Coronary artery (tissue), 2 donors: ENCODE measurements at regions not wholly inside any gene's neighbourhood (a gene's known extent, or its start where the extent isn't known, plus 50 kb on each side); places are given as distances from the start of the nearest gene placed in this dataset.

ENCODE experiments used
- DNase-seq: peaks from one replicate; pipeline ENCODE4 v3.0.0-alpha.2; 2017; ENCODE audit warnings: low spot score
- H3K27ac ChIP-seq, 2 donors: fragments of 200-600 bp; sonication (generic); one replicate each; pipeline ENCODE4 v1.5.1; 2016 to 2019
- H3K4me3 ChIP-seq: fragments of 200-600 bp; sonication (generic); 2 replicates; pipeline ENCODE4 v1.5.1; 2016; ENCODE audit warnings: mild to moderate bottlenecking, moderate library complexity
- CTCF ChIP-seq: fragments of 200-600 bp; sonication (generic); IDR thresholded peaks from one replicate; pipeline ENCODE4 v1.5.1; 2019; ENCODE audit warnings: antibody characterized with exemption

- TF ChIP-seq CTCF = no peak
- no peak for DNase-seq
- Histone ChIP-seq H3K4me3 (no peak overlapping the region), H3K27ac (no peak overlapping the region)
These were observed 353.2 kb downstream of the FLRT2 start for GRCh38 chr14:85883101-85883500.

GRCh38 chr14:85881935-85882334, 352.0 kb downstream of the FLRT2 start:
- TF ChIP-seq CTCF = no peak
- no peak for DNase-seq
- Histone ChIP-seq H3K27ac (no peak overlapping the region), H3K4me3 (no peak overlapping the region)

GRCh38 chr14:85878874-85879273, 348.9 kb downstream of the FLRT2 start:
- H3K27ac ChIP-seq = no peak overlapping the region
- TF ChIP-seq CTCF = no peak
- no peak for DNase-seq
- H3K4me3 ChIP-seq = no peak overlapping the region

GRCh38 chr14:85873006-85873405, 343.1 kb downstream of the FLRT2 start:
- no peak overlapping the region for H3K27ac ChIP-seq
- no peak for TF ChIP-seq CTCF
- no peak for DNase-seq
- no peak overlapping the region for H3K4me3 ChIP-seq

- no peak for DNase-seq
- Histone ChIP-seq H3K4me3 (no peak overlapping the region), H3K27ac (no peak overlapping the region)
- TF ChIP-seq CTCF = no peak
These were observed 337.5 kb downstream of the FLRT2 start for GRCh38 chr14:85867450-85867849.

- no peak overlapping the region for H3K4me3 ChIP-seq
- DNase-seq = no peak
- no peak overlapping the region for H3K27ac ChIP-seq
- TF ChIP-seq CTCF = no peak
These were observed 335.8 kb downstream of the FLRT2 start for GRCh38 chr14:85865701-85866100.

GRCh38 chr14:85858634-85859033, 328.7 kb downstream of the FLRT2 start:
- TF ChIP-seq CTCF = no peak
- no peak overlapping the region for H3K27ac ChIP-seq
- H3K4me3 ChIP-seq = no peak overlapping the region
- no peak for DNase-seq
